GM18861 (cell line): ENCODE measurements at regions not wholly inside any gene's neighbourhood (a gene's known extent, or its start where the extent isn't known, plus 50 kb on each side); places are given as distances from the start of the nearest gene placed in this dataset.
A peak's percentile ranks its signal among the peaks of the same experiment; 100 is the strongest.
"Not testable (repeated sequence)": the region's sequence is repeated elsewhere in the genome, so short reads cannot be mapped to it uniquely, and the experiment has no call there.

ENCODE experiments used
- ATAC-seq: cut with Tn5 transposase; IDR thresholded peaks from one replicate; pipeline ENCODE4 v1.9.1; 2021; ENCODE audit not compliant: unreplicated experiment

DNA sequence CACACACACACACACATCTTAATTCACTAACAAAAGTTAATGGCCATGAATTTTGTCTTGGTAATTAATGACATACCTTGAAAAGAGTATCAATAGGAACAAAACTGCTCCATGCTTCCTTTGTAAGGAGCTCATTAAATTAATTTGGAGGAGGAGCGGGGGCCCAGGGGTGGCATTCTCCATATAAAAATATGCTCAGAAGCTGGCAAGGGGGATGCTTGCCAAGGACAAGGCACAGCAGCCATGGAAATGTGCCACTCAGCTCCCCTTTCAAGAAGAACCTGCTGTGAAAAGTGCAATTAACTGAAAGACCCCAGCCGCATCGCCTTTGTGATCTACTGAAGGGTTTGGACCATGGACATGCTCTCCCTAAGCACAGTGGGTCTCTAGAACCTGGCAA lies 385.9 kb upstream of the API5 start:
- no peak for ATAC-seq

DNA sequence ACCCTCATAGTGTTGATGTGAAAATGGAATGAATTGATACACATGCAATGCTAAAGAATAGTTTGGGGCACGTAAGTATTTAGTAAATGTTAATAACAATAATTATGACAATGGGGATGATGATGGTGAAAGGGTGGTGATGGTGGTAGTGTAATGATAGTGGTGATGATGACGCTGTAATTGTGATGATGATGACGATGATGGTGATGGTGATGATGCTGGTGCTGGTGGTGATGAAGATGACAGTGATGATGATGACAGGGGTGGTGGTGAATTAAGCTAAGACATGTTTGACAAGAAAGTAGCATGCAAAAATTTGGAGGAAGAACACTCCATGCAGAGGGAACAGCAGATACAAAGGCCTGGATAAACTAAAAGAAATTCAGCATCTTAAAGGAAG lies 364.4 kb upstream of the API5 start:
- ATAC-seq, result no peak

DNA sequence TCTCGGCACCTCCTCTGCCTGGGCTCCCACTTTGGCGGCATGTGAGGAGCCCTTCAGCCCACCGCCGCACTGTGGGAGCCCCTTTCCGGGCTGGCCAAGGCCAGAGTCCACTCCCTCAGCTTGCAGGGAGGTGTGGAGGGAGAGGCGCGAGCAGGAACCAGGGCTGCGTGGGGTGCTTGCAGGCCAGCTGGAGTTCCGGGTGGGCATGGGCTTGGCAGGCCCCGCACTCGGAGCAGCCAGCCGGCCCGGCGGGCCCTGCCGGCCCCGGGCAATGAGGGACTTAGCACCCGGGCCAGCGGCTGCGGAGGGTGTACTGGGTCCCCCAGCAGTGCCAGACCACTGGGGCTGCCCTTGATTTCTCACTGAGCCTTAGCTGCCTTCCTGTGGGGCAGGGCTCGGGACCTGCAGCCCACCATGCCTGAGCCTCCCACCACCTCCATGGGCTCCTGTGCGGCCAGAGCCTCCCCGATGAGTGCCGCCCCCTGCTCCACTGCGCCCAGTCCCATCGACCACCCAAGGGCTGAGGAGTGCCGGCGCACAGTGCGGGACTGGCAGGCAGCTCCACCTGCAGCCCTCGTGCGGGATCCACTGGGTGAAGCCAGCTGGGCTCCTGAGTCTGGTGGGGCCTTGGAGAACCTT lies 361.9 kb upstream of the API5 start:
- ATAC-seq, result not testable (repeated sequence)

DNA sequence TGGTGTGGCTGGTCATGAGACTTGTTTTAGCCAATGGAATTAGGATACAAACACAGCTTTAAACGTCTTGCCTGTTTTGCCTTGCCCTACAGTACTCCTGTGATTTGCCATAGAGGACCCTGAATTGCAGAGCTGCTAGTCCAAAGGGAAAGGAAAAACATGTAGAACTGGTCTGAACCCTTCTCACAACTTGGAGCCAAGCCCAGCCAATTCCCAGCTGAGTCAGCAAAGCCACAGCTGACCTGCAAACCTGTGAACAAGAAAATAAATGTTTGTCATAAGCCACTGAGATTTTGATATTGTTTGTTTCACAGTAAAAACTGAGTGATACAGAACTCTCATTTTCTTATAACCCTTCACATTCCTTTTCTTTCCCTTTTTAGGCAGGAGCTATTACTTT lies 360.5 kb upstream of the API5 start:
- ATAC-seq, result no peak

DNA sequence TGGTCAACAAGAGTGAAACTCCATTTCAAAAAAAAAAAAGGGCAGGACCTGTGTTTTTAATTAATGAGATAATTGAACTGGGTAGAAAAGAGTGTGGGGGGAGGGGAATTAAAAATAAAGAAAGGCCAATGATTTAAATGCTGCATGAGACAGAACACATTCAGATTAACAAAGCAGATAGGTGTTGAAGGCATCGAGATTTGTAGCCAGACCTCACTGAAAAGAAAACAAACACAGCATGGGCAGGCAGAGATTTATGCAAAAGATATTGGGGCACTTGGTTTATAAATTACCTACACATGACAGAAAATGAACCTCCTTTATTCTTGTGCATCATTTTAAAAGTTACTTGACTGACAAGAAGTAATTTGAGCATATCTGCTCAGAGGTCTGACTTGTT lies 354.0 kb upstream of the API5 start:
- ATAC-seq, result no peak

DNA sequence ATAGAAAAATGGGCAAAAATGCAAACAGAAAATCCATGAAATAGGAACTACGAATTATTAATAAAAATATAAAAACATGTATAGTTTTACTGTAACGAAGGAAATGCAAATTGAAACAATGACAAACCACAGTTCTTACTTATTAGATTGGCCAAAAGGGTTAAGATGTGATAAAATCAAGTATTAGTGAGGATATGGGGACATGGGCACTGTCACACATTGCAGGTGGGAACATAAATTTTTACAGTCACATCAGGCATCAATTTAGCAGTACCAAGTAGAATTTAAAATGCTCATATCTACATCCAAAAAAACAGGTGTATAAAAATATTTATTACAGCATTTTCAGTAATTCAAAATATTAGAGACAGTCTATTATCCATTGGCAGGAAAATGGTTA lies 353.2 kb upstream of the API5 start:
- ATAC-seq, result no peak

DNA sequence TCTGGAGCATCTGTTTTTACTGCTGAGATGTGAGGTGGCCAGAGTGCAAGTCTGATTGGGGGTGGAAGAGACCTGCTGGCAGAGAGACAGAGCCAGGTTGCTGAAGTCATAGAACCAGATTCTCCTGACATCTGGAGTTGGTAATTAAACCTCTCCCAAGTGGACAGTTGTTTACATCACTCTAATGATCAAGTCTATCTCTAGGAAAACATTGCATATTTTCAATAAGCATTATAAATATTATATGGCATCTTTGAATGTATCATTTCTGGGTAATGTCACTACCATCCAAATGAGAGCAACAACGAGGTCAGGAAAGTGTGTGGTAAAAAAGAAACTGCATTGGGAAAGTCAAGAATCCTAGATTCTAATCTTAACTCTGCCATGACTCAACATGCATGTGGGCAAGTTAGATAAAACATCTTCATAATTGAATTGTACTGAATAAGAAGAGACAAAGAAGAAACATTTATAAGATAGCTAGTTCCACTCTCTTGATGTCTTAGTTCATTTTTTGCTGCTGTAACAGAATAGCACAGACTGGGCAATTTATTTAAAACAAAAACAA lies 351.2 kb upstream of the API5 start:
- ATAC-seq, result no peak

DNA sequence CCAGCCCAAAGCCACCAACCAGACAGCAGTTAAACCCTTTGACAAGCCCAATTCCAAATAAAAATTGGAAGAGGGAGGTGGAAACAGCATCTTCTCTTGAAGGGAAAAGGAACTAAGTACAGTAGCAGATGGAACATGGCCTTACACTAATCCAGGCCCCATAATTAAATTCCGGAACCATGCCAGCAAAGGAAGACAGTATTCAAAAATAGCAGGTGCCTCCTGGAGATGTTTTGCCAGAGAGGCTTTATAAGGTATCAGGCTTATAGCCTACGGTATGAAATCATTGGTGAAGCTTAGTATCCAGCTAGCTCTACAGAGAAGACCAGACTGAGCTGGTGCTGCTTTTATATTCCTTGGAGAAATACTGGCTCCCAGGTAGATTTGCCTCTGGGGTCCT lies 344.1 kb upstream of the API5 start:
- no peak for ATAC-seq

DNA sequence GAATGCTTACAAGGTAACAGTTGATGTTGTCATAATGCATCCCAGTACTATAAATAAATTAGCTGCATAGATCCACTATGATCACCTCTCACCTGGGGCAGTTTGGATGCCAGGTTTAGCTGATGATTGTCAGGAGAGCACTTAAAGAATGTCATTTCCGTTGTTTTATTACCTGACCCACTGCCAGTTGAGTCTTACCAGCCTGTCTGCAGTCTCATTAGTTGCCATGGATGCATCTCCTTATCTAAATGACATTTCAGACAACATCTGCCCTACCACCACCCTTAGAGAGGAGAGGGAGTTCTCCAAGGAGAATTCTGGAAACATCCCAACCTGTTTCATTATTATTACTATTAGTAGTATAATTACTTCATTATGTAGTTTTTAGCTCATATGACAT lies 339.1 kb upstream of the API5 start:
- no peak for ATAC-seq

DNA sequence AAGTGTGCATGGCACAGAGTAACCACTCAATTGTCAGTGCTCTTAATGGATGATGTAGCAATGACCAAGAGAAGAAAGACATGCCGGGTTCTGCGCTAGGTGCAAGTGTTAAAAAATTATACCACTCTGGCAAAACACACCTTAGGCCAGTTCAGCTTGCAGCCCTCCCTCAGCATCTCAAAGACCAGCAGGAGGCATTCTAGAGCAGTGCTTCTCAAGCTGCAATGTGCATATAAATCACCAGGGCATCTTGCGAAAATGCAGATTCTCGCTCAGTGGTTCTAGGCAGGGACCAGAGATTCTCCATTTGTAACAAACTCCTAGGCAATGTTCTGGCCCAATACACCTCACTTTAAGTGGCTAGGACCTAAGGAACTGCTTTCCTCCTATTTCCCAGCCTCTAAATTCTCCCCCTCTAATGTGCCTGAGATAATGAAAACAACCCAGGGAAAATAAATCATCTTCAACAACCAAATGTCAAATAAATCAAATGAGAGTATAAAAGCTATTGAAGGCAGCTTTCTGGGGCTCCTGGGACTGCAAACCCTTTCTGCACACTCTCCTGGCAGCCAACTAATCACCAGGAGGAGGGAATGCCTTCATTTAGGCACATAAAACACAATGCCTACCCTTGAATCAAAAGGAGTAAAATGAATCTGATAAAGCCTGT lies 337.2 kb upstream of the API5 start:
- ATAC-seq, result no peak

DNA sequence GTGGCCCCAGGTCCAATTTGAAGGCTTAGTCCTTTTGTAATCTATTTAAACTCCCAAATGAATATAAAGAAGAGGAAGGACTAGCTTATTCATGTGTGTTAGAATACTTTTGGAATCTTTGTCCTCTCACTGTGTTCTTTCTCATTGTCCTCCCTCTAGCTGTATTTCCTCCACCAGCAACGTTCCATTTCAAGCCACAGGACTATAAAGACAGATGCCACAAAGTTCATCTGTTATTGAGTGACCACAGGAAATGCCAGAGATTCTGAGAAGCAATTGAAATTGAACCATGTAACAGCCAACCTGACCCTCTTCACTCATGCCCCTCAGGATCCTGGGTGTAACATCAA lies 336.6 kb upstream of the API5 start:
- no peak for ATAC-seq

DNA sequence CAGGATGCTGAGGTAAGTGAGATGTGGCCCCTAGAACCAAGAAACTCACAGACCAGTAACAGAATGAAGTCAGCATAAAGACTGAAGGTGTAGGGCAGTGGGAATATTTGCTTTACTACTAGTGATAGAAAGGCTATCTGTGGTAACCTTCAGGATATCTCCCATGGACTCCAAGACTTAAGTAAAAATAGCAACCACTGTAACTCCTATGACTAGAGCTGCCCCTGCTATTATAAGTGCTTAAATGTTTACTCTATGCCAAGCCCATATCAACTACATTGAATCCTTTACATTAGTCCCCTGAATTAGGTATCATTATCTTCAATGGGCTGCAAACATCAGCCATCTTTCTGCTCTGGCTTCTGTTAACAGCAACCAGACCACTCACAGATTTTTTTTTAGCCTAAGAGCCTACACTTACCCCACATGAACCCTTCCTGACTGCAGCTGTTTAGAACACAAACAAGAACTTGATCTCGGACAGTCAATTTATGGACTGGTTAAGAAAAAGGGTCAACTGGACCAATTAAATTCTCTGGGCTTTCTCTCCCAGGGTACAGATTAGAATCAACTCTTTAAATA lies 335.1 kb upstream of the API5 start:
- ATAC-seq, result no peak

DNA sequence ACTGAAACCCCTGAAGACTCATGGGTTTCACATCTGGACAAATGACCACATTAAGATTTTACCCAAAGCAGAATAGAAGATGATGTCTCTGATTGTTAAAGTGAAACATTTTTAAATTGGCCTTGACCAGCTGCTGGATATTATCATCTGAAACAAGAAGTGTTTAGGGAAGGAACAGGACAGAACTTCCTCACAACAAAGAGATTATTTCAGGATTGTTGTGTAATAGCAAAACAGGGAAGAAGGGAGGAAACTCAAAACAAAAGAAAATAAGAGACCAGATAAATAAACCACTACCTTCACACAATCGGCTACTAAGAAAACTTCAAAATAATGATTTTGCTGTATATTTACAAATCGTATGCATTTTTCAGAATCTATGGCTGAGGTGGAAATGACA lies 319.2 kb upstream of the API5 start:
- no peak for ATAC-seq

DNA sequence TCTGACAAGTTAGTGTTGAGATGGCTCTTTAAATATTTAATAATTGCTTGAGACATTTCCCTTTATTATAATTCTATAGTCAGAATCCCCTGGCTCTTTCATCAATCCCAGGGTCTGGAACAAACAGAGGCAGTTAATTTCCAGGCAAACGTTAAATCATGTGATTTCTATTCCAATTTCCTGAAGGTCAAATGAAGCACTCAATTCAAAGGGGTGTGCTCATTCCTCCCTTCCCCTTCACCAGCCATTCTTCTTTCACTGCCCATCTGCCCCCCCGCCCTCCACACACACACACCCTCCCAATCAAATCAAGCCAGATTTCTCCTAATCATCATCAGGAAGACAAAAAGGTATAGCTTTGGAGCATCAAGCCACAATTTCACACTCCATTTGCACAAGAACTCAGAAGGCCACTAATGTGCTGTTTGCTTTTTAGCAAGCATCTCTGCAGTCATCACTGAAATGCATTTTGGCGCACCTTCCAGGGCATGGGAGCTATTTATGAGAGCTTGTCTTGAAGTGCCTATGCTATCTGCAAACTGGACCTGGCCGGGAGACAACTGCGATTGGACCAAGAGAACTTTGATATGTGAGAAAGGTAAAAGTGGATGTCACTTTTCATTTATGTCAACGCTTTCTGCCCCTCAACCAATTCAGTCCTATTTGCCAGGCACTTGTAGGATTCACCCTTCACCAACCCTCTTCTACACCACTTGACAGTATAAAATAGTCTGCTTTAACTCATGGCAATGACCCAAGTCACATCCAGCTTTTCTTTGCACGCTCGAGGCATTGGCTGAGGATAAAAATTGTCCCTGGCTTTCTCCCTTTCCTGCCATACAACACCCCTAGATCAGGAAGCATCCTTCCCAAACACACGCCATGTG lies 315.1 kb upstream of the API5 start:
- ATAC-seq, result no peak

DNA sequence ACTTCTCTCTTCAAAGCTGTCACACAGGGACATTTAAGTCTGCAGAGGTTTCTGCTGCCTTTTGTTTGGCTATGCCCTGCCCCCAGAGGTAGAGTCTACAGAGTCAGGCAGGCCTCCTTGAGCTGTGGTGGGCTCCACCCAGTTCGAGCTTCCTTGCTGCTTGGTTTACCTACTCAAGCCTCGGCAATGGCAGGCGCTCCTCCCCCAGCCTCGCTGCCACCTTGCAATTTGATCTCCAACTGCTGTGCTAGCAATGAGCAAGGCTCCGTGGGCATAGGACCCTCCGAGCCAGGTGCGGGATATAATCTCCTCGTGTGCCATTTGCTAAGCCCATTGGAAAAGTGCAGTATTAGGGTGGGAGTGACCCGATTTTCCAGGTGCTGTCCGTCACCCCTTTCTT lies 306.9 kb upstream of the API5 start:
- ATAC-seq, result not testable (repeated sequence)

DNA sequence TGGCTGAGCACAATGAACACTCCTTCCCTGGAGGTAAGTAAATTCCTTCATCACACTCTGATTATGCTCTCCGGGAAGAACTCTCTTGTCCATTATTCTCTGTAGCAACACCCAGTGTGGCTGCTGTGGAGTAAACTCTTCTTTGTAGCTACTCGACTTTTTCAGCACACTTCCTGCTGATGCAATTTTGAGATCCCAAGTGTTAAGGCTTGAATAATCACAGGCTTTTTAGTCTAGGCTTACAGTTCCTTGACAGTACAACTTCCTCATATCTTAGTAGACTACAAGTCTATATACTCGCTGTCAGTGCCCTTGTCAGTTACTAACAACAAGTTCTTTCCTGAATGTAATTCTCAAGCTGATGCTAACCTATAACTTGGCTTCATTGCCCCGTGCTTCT lies 301.8 kb upstream of the API5 start:
- no peak for ATAC-seq

DNA sequence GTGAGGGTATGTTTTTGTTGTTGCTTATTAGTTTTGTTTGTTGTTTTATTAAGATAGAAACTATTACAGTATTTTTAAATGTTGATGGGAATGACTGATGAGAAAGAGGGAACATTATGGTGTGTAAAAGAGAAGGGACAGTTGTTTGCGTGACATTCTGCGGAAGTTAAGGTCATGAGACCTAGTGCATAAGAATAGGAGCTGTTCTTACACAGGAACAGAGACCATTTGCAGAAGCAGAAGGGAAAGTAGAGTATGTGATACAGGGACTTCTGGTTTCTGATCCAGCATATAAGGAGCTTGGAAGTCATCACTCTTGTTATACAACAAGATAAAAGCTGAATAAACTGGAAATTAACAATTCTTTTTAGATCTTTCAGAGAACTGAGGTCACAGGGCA lies 299.2 kb upstream of the API5 start:
- ATAC-seq, result no peak

DNA sequence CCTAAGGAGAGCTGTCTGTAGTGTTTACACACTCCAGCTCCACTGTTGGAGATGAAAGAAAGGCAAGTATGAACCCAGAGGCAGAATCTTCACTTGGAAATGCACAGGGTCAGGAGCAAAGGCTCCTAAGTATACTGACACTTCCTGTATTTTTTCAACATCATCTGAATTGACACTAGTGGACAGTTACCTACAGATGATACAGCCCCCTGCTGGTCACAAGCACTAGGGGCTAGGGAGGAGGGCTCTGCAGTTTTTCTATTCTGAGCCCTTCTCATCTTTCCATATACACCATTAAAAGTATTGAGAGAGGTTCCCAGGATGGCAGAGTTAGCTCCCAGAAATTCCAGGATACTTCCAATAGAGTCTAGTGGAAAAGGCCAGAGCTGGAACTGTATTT lies 290.3 kb upstream of the API5 start:
- ATAC-seq, result peak; percentile 94

DNA sequence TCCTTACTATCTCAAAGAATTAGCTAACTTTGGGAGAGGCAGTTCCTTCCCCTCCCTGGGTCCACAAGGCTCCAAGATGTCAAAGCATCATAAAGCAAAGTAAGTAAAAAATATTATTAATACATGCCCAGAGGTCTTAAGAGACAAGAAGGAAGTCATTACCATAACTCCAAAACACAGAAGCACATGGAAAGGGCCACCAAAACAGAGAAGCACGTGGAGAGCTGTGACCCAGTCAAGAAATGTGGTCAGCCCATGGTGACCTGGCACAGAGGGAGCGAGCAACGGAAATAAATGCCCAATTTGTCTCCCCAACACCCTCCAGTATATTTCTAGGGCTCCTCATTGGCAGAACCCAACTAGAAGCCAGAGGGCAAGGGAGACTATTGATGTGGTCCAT lies 277.5 kb upstream of the API5 start:
- ATAC-seq, result no peak

DNA sequence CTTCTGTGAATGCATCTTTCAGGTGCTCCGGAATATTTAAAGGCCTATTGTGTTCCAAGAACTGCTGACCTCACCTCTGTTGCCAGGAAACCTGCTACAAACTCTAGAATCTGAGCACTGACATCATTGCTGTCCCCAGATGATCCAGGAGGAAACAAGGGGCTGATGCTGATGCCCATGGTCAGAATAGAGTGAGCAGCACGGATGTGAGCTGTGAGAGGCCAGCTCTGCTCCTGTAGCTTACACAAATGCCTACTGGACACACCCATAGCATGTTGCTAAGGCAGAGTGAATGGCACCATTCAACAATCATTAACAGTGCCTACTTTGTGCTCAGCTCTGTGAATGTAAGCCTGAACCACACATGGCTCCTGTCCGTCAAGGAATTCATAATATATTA lies 276.7 kb upstream of the API5 start:
- no peak for ATAC-seq

DNA sequence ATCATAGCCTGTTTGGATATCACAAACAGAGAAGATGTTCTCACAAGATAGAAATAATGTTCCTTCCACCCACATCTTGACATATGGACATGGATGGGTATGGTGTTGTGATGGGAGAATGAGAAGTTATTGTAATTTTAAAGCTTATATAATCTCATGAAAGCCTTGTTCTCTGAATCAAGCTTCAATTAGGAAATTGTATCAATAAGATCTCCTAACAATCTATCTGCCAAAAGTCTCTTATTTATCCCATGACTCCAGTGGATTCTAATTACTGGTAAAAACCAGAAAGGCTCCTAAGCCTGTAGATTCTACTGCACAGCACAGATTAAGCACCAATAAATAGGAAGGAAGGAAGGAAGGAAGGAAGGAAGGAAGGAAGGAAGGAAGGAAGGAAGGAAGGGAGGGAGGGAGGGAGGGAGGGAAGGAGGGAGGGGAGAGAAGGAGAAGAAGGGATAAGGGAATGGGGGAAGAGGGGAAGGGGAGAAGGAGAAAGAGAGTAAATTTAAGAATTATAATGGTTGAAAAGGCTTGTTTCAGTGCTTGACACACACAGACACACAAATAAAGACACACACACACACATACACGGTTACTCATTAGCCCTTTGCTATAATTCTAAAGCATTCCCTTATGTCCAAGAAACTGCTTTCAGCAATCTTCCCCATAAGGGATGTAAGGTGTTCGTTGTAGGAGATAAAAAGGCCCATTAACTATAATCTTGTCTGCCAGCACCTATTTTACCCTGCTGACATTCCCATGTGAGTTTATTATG lies 258.0 kb upstream of the API5 start:
- ATAC-seq, result no peak
